PFSK-1 (cell line): ENCODE measurements at regions not wholly inside any gene's neighbourhood (a gene's known extent, or its start where the extent isn't known, plus 50 kb on each side); places are given as distances from the start of the nearest gene placed in this dataset.

Source experiments
- POLR2AphosphoS5 ChIP-seq: IDR thresholded peaks from 2 replicates; pipeline ENCODE4 v1.6.1; 2012; ENCODE audit warnings: low read depth, mild to moderate bottlenecking, control low read depth, low read length, moderate library complexity
- SIN3A ChIP-seq: IDR thresholded peaks from 2 replicates; pipeline ENCODE4 v1.6.1; 2012; ENCODE audit warnings: mild to moderate bottlenecking, low read length, moderate library complexity, borderline replicate concordance; ENCODE audit not compliant: insufficient read depth
- TAF1 ChIP-seq: IDR thresholded peaks from 2 replicates; pipeline ENCODE4 v1.6.1; 2012; ENCODE audit warnings: low read length, control low read depth, borderline replicate concordance; ENCODE audit not compliant: insufficient read depth
- TF ChIP-seq, protein P1 (sequence below), 2 experiments: IDR thresholded peaks; 2 replicates each; pipeline versions ENCODE4 v1.6.1 to v1.8.0; 2011 to 2012; ENCODE audit warnings: low read depth in 2 of 2, low read length in 2 of 2, control low read depth in 1 of 2, inconsistent platforms in 1 of 2, mild to moderate bottlenecking in 1 of 2, moderate library complexity in 1 of 2; ENCODE audit not compliant: insufficient read depth in 1 of 2

DNA sequence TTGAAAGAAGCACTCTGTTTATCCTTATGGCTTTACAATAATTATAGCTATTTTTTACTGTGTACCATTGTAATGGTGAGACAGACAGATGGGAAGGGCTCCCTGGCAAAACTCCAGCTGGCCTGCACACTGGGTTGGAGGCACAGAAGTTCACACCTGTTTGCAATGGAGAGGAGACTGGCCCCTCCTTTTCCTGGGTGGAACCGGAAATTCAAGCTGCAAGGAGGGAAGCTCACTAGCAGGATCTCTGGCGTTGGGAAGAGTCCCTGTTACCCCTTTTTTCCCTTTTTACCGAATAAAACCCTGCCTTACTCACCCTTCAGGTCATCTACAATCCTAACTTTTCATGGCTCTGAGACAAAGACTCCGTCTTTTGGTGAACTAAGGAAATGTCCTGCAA, 100.3 kb upstream of the TFPI start:
- TF ChIP-seq POLR2AphosphoS5 (no peak), SIN3A (no peak), TAF1 (no peak)
- TF ChIP-seq, protein P1, sequence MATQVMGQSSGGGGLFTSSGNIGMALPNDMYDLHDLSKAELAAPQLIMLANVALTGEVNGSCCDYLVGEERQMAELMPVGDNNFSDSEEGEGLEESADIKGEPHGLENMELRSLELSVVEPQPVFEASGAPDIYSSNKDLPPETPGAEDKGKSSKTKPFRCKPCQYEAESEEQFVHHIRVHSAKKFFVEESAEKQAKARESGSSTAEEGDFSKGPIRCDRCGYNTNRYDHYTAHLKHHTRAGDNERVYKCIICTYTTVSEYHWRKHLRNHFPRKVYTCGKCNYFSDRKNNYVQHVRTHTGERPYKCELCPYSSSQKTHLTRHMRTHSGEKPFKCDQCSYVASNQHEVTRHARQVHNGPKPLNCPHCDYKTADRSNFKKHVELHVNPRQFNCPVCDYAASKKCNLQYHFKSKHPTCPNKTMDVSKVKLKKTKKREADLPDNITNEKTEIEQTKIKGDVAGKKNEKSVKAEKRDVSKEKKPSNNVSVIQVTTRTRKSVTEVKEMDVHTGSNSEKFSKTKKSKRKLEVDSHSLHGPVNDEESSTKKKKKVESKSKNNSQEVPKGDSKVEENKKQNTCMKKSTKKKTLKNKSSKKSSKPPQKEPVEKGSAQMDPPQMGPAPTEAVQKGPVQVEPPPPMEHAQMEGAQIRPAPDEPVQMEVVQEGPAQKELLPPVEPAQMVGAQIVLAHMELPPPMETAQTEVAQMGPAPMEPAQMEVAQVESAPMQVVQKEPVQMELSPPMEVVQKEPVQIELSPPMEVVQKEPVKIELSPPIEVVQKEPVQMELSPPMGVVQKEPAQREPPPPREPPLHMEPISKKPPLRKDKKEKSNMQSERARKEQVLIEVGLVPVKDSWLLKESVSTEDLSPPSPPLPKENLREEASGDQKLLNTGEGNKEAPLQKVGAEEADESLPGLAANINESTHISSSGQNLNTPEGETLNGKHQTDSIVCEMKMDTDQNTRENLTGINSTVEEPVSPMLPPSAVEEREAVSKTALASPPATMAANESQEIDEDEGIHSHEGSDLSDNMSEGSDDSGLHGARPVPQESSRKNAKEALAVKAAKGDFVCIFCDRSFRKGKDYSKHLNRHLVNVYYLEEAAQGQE (IDR thresholded peaks at IDR 0.05; ENCODE audit: insufficient read depth in 1 of 2, low read depth in 2 of 2, low read length in 2 of 2) = no peak
